DND-41 (cell line): ENCODE measurements at regions not wholly inside any gene's neighbourhood (a gene's known extent, or its start where the extent isn't known, plus 50 kb on each side); places are given as distances from the start of the nearest gene placed in this dataset.

Experiments used
- ATAC-seq: fragments of 200-7000 bp; cut with Tn5 transposase; 3 replicates; pipeline ENCODE4 v1.9.1; 2021; ENCODE audit warnings: low read depth; ENCODE audit not compliant: insufficient read depth
- DNase-seq: peaks from one replicate; pipeline ENCODE4 v3.0.0-alpha.2; 2020
- H2AFZ ChIP-seq: 2 replicates; pipeline ENCODE4 v1.6.0; 2012; ENCODE audit warnings: low read depth, low read length
- H3K27ac ChIP-seq: 2 replicates; pipeline ENCODE4 v1.5.1; 2012; ENCODE audit warnings: low read length, inconsistent platforms
- H3K27me3 ChIP-seq: fragments of 200-600 bp; sonication (generic); 2 replicates; pipeline ENCODE4 v1.6.0; 2012; ENCODE audit warnings: low read length, mild to moderate bottlenecking, inconsistent platforms; ENCODE audit not compliant: insufficient read depth, poor library complexity
- H3K36me3 ChIP-seq: 2 replicates; pipeline ENCODE4 v1.5.1; 2012; ENCODE audit warnings: low read length, inconsistent platforms; ENCODE audit not compliant: insufficient read depth
- H3K4me1 ChIP-seq: 2 replicates; pipeline ENCODE4 v1.5.1; 2012; ENCODE audit warnings: mild to moderate bottlenecking, low read length; ENCODE audit not compliant: insufficient read depth
- H3K4me2 ChIP-seq: 2 replicates; pipeline ENCODE4 v1.6.0; 2012; ENCODE audit warnings: mild to moderate bottlenecking, moderate library complexity, low read length, inconsistent platforms; ENCODE audit not compliant: insufficient read depth
- H3K4me3 ChIP-seq, 2 experiments: fragments of 200-600 bp in 1 of 2; shearing (Covaris generic) in 1 of 2; 2 replicates each; pipeline ENCODE4 v1.5.1; 2012 to 2016; ENCODE audit warnings: inconsistent platforms in 2 of 2, low read length in 2 of 2, mild to moderate bottlenecking in 2 of 2, low read depth in 1 of 2, moderate library complexity in 1 of 2
- H3K79me2 ChIP-seq: 2 replicates; pipeline ENCODE4 v1.6.0; 2012; ENCODE audit warnings: low read length, inconsistent platforms; ENCODE audit not compliant: insufficient read depth
- H3K9ac ChIP-seq: 2 replicates; pipeline ENCODE4 v1.6.0; 2012; ENCODE audit warnings: low read depth, mild to moderate bottlenecking, inconsistent platforms, low read length, moderate library complexity
- H3K9me3 ChIP-seq: 2 replicates; pipeline ENCODE4 v1.5.1; 2012; ENCODE audit warnings: low read length, moderate library complexity, mild to moderate bottlenecking, inconsistent platforms; ENCODE audit not compliant: insufficient read depth, severe bottlenecking
- H4K20me1 ChIP-seq: 2 replicates; pipeline ENCODE4 v1.6.0; 2012; ENCODE audit warnings: low read length; ENCODE audit not compliant: insufficient read depth
- CTCF ChIP-seq: IDR thresholded peaks from 2 replicates; pipeline ENCODE4 v1.5.1; 2012; ENCODE audit warnings: borderline replicate concordance, low read length, moderate library complexity, mild to moderate bottlenecking; ENCODE audit not compliant: poor library complexity, severe bottlenecking; ENCODE audit errors: extremely low read depth
- EZH2 ChIP-seq: IDR thresholded peaks from 3 replicates; pipeline ENCODE4 v1.6.1; 2012; ENCODE audit warnings: borderline replicate concordance, low read depth, mild to moderate bottlenecking, moderate library complexity, low read length, inconsistent platforms; ENCODE audit not compliant: severe bottlenecking

DNA sequence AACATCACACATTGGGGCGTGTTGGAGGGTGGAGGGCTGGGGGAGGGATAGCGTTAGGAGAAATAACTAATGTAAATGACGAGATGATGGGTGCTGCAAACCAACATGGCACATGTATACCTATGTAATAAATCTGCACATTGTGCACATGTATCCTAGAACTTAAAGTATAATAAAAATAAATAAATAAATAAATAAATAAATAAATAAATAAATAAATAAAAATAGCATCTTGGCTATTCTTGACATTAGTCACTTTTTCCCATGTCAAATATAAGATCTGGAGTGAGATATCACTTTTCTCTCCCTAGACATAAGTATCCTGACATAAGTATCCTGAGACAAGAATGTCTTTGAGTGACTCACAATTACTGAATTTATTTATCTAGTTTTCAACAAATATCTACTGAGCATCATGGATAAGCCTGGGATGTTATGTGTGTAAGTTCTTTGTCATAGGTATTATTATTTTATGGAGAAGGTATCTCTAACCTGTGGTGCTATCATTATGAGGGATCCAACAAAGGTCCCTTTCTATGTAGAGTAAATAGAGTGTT is 691.3 kb downstream of the SORCS1 start:
- Histone ChIP-seq H3K9ac (no peak overlapping the region), H3K36me3 (no peaks in the 10 kb centered on the region), H4K20me1 (no peaks in the 10 kb centered on the region), H3K27me3 (no peaks in the 10 kb centered on the region), H3K4me3 (no peak overlapping the region), H3K79me2 (no peaks in the 10 kb centered on the region), H3K4me1 (no peaks in the 10 kb centered on the region), H3K9me3 (no peaks in the 10 kb centered on the region), H3K4me2 (no peak overlapping the region), H2AFZ (no peak overlapping the region), H3K27ac (no peak overlapping the region)
- no peak for DNase-seq
- ATAC-seq: no peak
- no peak for TF ChIP-seq EZH2
- no peak for TF ChIP-seq CTCF

GRCh38 chr10:106467506-106467905 is 697.0 kb downstream of the SORCS1 start:
- Histone ChIP-seq H3K36me3 (no peaks in the 10 kb centered on the region), H3K79me2 (no peaks in the 10 kb centered on the region), H2AFZ (no peak overlapping the region), H3K4me3 (no peak overlapping the region), H3K27me3 (no peaks in the 10 kb centered on the region), H3K9me3 (no peaks in the 10 kb centered on the region), H3K9ac (no peak overlapping the region), H3K4me1 (no peaks in the 10 kb centered on the region), H4K20me1 (no peaks in the 10 kb centered on the region), H3K4me2 (no peak overlapping the region), H3K27ac (no peak overlapping the region)
- TF ChIP-seq EZH2 (no peak), CTCF (no peak)
- DNase-seq (no peak), ATAC-seq (no peak)

DNA sequence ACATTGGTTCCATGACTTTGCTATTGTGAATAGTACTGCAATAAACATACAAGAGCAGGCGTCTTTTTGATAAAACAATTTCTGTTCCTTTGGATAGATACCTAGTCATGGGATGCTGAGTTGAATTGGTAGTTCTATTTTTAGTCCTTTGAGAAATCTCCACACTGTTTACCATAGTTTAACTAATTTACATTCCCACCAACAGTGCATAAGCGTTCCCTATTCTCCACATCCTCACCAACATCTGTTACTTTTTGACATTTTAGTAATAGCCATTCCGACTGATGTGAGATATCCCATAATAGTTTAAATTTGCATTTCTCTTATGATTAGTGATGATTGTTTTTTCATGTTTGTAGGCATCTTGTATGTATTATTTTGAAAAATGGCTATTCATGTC is 707.0 kb downstream of the SORCS1 start:
- Histone ChIP-seq H3K27ac (no peak overlapping the region), H3K4me3 (no peak overlapping the region), H3K9ac (no peak overlapping the region), H3K36me3 (no peaks in the 10 kb centered on the region), H3K9me3 (no peaks in the 10 kb centered on the region), H3K4me1 (no peaks in the 10 kb centered on the region), H3K4me2 (no peak overlapping the region), H4K20me1 (no peaks in the 10 kb centered on the region), H3K27me3 (no peaks in the 10 kb centered on the region), H3K79me2 (no peaks in the 10 kb centered on the region), H2AFZ (no peak overlapping the region)
- no peak for TF ChIP-seq EZH2
- no peak for TF ChIP-seq CTCF
- ATAC-seq (no peak), DNase-seq (no peak)

DNA sequence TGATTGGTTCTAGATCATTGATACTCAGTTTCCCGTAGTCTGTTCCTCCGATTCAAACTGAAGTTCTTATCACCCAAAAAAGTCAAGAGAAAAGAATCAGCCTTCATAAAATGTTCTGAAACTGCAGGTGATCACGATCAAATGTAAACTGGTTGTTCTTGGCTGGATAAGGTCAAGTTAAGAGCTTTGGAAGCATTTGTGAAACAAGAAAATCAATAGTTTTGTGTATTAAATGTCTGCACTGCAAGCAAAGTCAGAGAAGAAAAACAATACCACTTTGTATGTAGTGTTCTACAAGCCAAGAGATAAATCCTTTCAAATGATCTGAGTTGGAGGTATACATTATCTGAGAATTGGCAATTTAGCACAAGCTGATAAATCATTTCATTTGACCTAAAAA is 710.3 kb downstream of the SORCS1 start:
- TF ChIP-seq CTCF: no peak
- no peak for TF ChIP-seq EZH2
- H3K27me3 ChIP-seq: no peaks in the 10 kb centered on the region
- no peak overlapping the region for H2AFZ ChIP-seq
- H3K4me3 ChIP-seq: no peak overlapping the region
- H4K20me1 ChIP-seq: no peaks in the 10 kb centered on the region
- H3K4me1 ChIP-seq: no peaks in the 10 kb centered on the region
- no peak overlapping the region for H3K27ac ChIP-seq
- H3K79me2 ChIP-seq: no peaks in the 10 kb centered on the region
- no peaks in the 10 kb centered on the region for H3K36me3 ChIP-seq
- no peak overlapping the region for H3K9ac ChIP-seq
- H3K9me3 ChIP-seq: no peaks in the 10 kb centered on the region
- no peak for DNase-seq
- no peak overlapping the region for H3K4me2 ChIP-seq
- no peak for ATAC-seq
